ENCODE measurements at regions not wholly inside any gene's neighbourhood (a gene's known extent, or its start where the extent isn't known, plus 50 kb on each side); places are given as distances from the start of the nearest gene placed in this dataset.

DNA sequence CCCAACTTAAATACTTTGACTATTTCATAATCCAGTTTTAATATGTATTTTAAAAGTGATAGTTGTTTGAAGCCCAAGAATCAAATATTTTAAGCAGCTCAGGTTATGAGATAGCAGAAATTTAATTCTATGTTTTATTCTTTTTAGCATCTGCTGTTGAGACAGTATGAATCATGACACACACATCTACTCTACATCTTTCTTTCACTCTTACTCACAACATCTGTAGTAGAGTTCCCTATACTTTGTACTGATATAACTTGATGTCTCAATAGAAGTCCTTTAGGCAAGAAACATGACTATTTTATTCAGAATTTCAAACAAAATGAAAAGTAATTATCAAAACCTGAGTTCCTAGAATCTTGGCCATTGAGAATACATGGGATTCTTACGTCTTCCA is 187.9 kb upstream of the GNPDA2 start:
- Histone ChIP-seq H3K27ac (ENCODE audit: low read depth in 1 of 2, low read length in 2 of 2) (no peak overlapping the region), H3K9me3 (ENCODE audit: control insufficient read depth in 4 of 4, low read length in 3 of 4) (no peaks in the 10 kb centered on the region), H3K9ac (ENCODE audit: low read depth in 1 of 2, low read length in 2 of 2) (no peak overlapping the region), H3K36me3 (ENCODE audit: control insufficient read depth in 4 of 4, insufficient read depth in 3 of 4, low read depth in 1 of 4, low read length in 3 of 4) (no peaks in the 10 kb centered on the region), H3K4me1 (ENCODE audit: control insufficient read depth in 4 of 4, insufficient read depth in 4 of 4, low read length in 3 of 4) (no peaks in the 10 kb centered on the region), H3K4me3 (ENCODE audit: low read depth in 1 of 3, low read length in 3 of 3) (no peak overlapping the region), H3K27me3 (ENCODE audit: control insufficient read depth in 4 of 4, insufficient read depth in 4 of 4, low read length in 3 of 4) (peaks cover 0 to 3% (median 0%) of the 10 kb centered on the region in 4 donors)
- TF ChIP-seq TAF1 (conservative IDR thresholded peaks at IDR 0.05), result no peak
- no peak for TF ChIP-seq NR2F2 (IDR thresholded peaks at IDR 0.05)
- no peak for TF ChIP-seq HNF4G (IDR thresholded peaks at IDR 0.05)
- TF ChIP-seq RXRA (IDR thresholded peaks at IDR 0.05), result no peak
- no peak for TF ChIP-seq FOXA1 (IDR thresholded peaks at IDR 0.05)
- no peak for TF ChIP-seq SP1 (IDR thresholded peaks at IDR 0.05)
- TF ChIP-seq, protein P1, sequence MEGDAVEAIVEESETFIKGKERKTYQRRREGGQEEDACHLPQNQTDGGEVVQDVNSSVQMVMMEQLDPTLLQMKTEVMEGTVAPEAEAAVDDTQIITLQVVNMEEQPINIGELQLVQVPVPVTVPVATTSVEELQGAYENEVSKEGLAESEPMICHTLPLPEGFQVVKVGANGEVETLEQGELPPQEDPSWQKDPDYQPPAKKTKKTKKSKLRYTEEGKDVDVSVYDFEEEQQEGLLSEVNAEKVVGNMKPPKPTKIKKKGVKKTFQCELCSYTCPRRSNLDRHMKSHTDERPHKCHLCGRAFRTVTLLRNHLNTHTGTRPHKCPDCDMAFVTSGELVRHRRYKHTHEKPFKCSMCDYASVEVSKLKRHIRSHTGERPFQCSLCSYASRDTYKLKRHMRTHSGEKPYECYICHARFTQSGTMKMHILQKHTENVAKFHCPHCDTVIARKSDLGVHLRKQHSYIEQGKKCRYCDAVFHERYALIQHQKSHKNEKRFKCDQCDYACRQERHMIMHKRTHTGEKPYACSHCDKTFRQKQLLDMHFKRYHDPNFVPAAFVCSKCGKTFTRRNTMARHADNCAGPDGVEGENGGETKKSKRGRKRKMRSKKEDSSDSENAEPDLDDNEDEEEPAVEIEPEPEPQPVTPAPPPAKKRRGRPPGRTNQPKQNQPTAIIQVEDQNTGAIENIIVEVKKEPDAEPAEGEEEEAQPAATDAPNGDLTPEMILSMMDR (IDR thresholded peaks at IDR 0.05; ENCODE audit: low read depth, low read length, missing input control), result no peak
- no peak for TF ChIP-seq RAD21 (IDR thresholded peaks at IDR 0.05)
- 75% methylated on average over 1 of the region's 1 CpG for WGBS
- no peak for DNase-seq (ENCODE audit: low spot score)

DNA sequence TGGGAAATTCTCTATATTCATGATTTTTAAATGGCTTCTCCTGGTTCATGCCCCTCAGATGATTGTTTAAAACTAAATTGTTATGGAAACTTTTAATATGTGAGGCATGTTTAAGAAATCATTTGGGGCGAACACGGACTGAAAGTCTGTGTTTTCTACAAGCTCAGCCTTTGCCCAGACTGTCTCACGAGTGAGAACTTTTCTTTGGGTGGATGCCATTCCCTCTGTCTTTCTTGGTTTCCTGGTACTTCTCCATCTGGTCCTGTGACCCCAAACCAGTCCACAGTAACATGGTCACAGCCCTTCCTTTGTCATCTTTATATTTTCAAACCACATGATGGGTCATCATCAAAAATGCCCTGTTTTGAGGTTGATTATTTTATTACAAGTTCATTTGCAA is 186.6 kb upstream of the GNPDA2 start:
- WGBS, result 56% methylated on average over 3 of the region's 3 CpGs
- H3K27me3 ChIP-seq (ENCODE audit: control insufficient read depth in 4 of 4, insufficient read depth in 4 of 4, low read length in 3 of 4), result peaks cover 0 to 3% (median 0%) of the 10 kb centered on the region in 4 donors
- no peak overlapping the region for H3K9ac ChIP-seq (ENCODE audit: low read depth in 1 of 2, low read length in 2 of 2)
- no peak overlapping the region for H3K4me3 ChIP-seq (ENCODE audit: low read depth in 1 of 3, low read length in 3 of 3)
- no peaks in the 10 kb centered on the region for H3K4me1 ChIP-seq (ENCODE audit: control insufficient read depth in 4 of 4, insufficient read depth in 4 of 4, low read length in 3 of 4)
- no peak for DNase-seq (ENCODE audit: low spot score)
- no peak overlapping the region for H3K27ac ChIP-seq (ENCODE audit: low read depth in 1 of 2, low read length in 2 of 2)
- TF ChIP-seq RAD21 (IDR thresholded peaks at IDR 0.05), result no peak
- TF ChIP-seq, protein P2, sequence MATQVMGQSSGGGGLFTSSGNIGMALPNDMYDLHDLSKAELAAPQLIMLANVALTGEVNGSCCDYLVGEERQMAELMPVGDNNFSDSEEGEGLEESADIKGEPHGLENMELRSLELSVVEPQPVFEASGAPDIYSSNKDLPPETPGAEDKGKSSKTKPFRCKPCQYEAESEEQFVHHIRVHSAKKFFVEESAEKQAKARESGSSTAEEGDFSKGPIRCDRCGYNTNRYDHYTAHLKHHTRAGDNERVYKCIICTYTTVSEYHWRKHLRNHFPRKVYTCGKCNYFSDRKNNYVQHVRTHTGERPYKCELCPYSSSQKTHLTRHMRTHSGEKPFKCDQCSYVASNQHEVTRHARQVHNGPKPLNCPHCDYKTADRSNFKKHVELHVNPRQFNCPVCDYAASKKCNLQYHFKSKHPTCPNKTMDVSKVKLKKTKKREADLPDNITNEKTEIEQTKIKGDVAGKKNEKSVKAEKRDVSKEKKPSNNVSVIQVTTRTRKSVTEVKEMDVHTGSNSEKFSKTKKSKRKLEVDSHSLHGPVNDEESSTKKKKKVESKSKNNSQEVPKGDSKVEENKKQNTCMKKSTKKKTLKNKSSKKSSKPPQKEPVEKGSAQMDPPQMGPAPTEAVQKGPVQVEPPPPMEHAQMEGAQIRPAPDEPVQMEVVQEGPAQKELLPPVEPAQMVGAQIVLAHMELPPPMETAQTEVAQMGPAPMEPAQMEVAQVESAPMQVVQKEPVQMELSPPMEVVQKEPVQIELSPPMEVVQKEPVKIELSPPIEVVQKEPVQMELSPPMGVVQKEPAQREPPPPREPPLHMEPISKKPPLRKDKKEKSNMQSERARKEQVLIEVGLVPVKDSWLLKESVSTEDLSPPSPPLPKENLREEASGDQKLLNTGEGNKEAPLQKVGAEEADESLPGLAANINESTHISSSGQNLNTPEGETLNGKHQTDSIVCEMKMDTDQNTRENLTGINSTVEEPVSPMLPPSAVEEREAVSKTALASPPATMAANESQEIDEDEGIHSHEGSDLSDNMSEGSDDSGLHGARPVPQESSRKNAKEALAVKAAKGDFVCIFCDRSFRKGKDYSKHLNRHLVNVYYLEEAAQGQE (IDR thresholded peaks at IDR 0.05), result no peak
- TF ChIP-seq, protein P3, sequence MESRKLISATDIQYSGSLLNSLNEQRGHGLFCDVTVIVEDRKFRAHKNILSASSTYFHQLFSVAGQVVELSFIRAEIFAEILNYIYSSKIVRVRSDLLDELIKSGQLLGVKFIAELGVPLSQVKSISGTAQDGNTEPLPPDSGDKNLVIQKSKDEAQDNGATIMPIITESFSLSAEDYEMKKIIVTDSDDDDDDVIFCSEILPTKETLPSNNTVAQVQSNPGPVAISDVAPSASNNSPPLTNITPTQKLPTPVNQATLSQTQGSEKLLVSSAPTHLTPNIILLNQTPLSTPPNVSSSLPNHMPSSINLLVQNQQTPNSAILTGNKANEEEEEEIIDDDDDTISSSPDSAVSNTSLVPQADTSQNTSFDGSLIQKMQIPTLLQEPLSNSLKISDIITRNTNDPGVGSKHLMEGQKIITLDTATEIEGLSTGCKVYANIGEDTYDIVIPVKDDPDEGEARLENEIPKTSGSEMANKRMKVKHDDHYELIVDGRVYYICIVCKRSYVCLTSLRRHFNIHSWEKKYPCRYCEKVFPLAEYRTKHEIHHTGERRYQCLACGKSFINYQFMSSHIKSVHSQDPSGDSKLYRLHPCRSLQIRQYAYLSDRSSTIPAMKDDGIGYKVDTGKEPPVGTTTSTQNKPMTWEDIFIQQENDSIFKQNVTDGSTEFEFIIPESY (IDR thresholded peaks at IDR 0.05), result no peak
- TF ChIP-seq, protein P4, sequence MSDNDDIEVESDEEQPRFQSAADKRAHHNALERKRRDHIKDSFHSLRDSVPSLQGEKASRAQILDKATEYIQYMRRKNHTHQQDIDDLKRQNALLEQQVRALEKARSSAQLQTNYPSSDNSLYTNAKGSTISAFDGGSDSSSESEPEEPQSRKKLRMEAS (IDR thresholded peaks at IDR 0.05), result no peak
- TF ChIP-seq NR2F2 (IDR thresholded peaks at IDR 0.05), result no peak
- TF ChIP-seq YY1 (IDR thresholded peaks at IDR 0.05), result no peak
- TF ChIP-seq TAF1 (conservative IDR thresholded peaks at IDR 0.05), result no peak
- no peaks in the 10 kb centered on the region for H3K9me3 ChIP-seq (ENCODE audit: control insufficient read depth in 4 of 4, low read length in 3 of 4)
- H3K36me3 ChIP-seq (ENCODE audit: control insufficient read depth in 4 of 4, insufficient read depth in 3 of 4, low read depth in 1 of 4, low read length in 3 of 4), result no peaks in the 10 kb centered on the region

All from liver (tissue), 8 donors.